Adrenal gland (tissue), 5 donors: ENCODE measurements at regions not wholly inside any gene's neighbourhood (a gene's known extent, or its start where the extent isn't known, plus 50 kb on each side); places are given as distances from the start of the nearest gene placed in this dataset.

ENCODE experiments used
- CTCF ChIP-seq, 6 experiments: fragments of 450-650 bp in 4 of 6; fragments of 200-600 bp in 2 of 6; sonication (generic) in 1 of 6; IDR thresholded peaks; 1 replicate in 5 of 6; 2 replicates in 1 of 6; pipeline versions ENCODE4 v1.5.1 to v1.8.0; 2016 to 2021; ENCODE audit warnings: antibody characterized with exemption in 6 of 6, mild to moderate bottlenecking in 2 of 6, moderate library complexity in 1 of 6
- POLR2A ChIP-seq, 2 donors: fragments of 450-650 bp; IDR thresholded peaks; one replicate each; pipeline ENCODE4 v1.6.1; 2017; ENCODE audit warnings: antibody characterized with exemption in 2 of 2, mild to moderate bottlenecking in 2 of 2, moderate library complexity in 1 of 2
- donor health status: DM: no; HTN: no; CAD: no.

GRCh38 chr13:19264711-19265110 is 83.1 kb upstream of the TUBA3C start:
- TF ChIP-seq CTCF (IDR thresholded peaks at IDR 0.05) (no peak), POLR2A (IDR thresholded peaks at IDR 0.05) (no peak)
